ENCODE measurements at regions not wholly inside any gene's neighbourhood (a gene's known extent, or its start where the extent isn't known, plus 50 kb on each side); places are given as distances from the start of the nearest gene placed in this dataset.

GRCh38 chr4:177945268-177945667, 503.0 kb upstream of the AGA start:
- TF ChIP-seq, protein P1, sequence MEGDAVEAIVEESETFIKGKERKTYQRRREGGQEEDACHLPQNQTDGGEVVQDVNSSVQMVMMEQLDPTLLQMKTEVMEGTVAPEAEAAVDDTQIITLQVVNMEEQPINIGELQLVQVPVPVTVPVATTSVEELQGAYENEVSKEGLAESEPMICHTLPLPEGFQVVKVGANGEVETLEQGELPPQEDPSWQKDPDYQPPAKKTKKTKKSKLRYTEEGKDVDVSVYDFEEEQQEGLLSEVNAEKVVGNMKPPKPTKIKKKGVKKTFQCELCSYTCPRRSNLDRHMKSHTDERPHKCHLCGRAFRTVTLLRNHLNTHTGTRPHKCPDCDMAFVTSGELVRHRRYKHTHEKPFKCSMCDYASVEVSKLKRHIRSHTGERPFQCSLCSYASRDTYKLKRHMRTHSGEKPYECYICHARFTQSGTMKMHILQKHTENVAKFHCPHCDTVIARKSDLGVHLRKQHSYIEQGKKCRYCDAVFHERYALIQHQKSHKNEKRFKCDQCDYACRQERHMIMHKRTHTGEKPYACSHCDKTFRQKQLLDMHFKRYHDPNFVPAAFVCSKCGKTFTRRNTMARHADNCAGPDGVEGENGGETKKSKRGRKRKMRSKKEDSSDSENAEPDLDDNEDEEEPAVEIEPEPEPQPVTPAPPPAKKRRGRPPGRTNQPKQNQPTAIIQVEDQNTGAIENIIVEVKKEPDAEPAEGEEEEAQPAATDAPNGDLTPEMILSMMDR (IDR thresholded peaks at IDR 0.05; ENCODE audit: low read depth, low read length), result no peak
- in situ Hi-C loops (cut with HindIII; ENCODE audit: low sequenced_read_pairs), result no loop called here
- DNase-seq (ENCODE audit: low read depth, low spot score), result no peak
- H3K4me3 ChIP-seq (ENCODE audit: low read depth, low read length), result no peak overlapping the region

DNA sequence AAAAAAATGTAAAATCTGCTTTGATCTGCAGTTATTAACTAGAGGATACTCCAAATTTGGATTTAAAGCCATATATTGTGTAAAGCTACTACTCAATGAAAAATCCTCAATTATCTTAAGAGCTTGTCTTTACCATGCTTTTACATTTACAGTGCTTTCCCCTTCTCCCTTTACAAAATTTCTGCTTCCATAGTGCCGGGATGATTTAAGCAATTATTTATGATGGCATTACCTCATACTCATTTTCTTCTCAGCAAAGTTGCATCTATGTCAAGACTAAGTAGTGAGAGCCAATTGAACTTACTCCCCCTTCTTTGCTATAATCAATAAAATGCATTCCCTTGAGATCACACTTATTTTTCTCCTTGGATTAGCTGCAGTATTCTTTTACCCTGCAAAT, 505.4 kb upstream of the AGA start:
- no peak for DNase-seq (ENCODE audit: low read depth, low spot score)
- no peak overlapping the region for H3K4me3 ChIP-seq (ENCODE audit: low read depth, low read length)
- in situ Hi-C loops (cut with HindIII; ENCODE audit: low sequenced_read_pairs), result no loop called here
- TF ChIP-seq, protein P1 (IDR thresholded peaks at IDR 0.05; ENCODE audit: low read depth, low read length), result no peak

DNA sequence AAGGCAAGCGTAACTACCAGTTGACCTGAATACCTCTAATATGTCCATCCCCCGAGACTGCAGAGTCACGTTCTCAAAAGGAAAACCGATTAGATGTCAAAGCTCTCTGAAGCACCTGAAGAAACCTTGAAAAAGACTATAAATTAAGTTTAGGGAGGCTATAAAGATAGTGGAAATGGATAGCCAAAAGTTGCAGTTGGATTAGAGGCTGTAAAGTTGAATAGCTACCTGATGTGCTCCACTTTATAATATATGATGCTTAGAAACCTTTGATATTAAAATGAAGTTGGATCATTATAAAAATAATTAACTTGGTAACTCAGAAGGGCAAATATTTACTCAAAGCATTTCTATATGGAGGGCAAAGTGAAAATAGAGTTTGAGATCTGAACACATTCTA, 506.6 kb upstream of the AGA start:
- no peak for DNase-seq (ENCODE audit: low read depth, low spot score)
- in situ Hi-C loops (cut with HindIII; ENCODE audit: low sequenced_read_pairs), result no loop called here
- TF ChIP-seq, protein P1 (IDR thresholded peaks at IDR 0.05; ENCODE audit: low read depth, low read length), result no peak
- no peak overlapping the region for H3K4me3 ChIP-seq (ENCODE audit: low read depth, low read length)

- H3K4me3 ChIP-seq (ENCODE audit: low read depth, low read length), result no peak overlapping the region
- TF ChIP-seq, protein P1 (IDR thresholded peaks at IDR 0.05; ENCODE audit: low read depth, low read length), result no peak
- in situ Hi-C loops (cut with HindIII; ENCODE audit: low sequenced_read_pairs), result no loop called here
- DNase-seq (ENCODE audit: low read depth, low spot score), result no peak
Measured at GRCh38 chr4:177951026-177951425, 508.8 kb upstream of the AGA start.

DNA sequence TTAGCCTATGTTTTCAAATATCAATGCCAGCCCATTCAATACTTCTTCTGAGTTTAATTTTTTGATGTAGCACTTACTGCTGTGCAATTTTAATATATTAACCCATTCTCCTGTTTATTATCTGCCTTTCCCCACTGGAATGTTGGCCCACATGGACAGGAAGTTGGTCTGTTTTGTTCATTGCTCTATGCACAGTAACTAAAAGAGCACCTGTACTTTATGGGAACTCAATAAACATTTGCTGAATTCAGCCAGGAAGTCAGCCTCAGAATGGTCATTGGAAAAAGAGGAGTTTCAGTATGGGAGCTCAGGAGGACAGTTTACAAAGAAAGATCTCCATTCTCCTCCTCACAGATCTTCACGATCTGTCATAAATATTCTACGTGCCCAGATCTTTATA, 510.5 kb upstream of the AGA start:
- no peak overlapping the region for H3K4me3 ChIP-seq (ENCODE audit: low read depth, low read length)
- in situ Hi-C loops (cut with HindIII; ENCODE audit: low sequenced_read_pairs), result no loop called here
- DNase-seq (ENCODE audit: low read depth, low spot score), result no peak
- TF ChIP-seq, protein P1 (IDR thresholded peaks at IDR 0.05; ENCODE audit: low read depth, low read length), result no peak

DNA sequence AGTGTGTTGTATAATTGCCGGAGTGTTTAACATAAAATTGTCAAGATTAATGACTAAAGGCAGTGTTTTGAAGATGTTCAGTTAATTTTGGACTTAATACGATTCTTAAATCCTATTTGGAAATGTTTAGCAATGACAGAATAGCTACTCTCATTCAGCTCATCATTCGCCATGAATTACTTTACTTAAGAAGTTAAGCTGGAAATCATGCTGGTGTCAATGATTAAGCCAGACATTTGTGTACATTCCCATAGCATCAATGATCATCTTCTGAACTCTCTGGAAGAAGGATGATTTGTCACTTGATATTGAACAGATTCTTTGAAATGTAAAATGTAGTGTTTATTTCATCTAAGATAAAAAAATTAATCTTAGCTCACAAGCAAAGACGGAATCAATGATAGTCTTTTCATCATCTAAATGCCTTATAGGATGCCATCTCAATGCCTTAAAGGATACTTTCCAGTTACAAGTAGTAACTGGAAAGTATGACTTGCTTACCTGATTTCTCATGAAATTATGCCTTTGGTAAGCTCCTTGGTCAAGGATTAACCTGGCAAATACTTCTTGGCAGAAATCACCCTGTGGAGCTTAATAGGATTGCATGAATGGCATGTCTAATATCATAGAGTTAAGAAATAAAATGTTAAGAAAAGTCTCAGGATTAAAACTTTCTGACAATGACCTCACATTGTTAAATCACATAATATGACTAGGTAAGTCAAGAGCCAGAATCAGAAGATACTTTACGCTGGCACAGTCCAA, 515.5 kb upstream of the AGA start:
- DNase-seq (ENCODE audit: low read depth, low spot score), result no peak

More for the DNA sequence above, 515.5 kb upstream of the AGA start:
- no peak overlapping the region for H3K4me3 ChIP-seq (ENCODE audit: low read depth, low read length)
- TF ChIP-seq, protein P1 (IDR thresholded peaks at IDR 0.05; ENCODE audit: low read depth, low read length), result no peak
- in situ Hi-C loops (cut with HindIII; ENCODE audit: low sequenced_read_pairs), result no loop called here

All from astrocyte of the spinal cord (primary cell).